A673 (cell line): ENCODE measurements at regions not wholly inside any gene's neighbourhood (a gene's known extent, or its start where the extent isn't known, plus 50 kb on each side); places are given as distances from the start of the nearest gene placed in this dataset.
"Not testable (repeated sequence)": the region's sequence is repeated elsewhere in the genome, so short reads cannot be mapped to it uniquely, and the experiment has no call there.

ENCODE experiments used
- BruUV-seq: library from RNA; stranded (reverse); fragments of 400-500 nt; replicated peaks from 2 replicates; lab custom pipeline; 2021; lab: Mats Ljungman, UMichigan
- CTCF ChIA-PET: fragments of 300-600 bp; sonication (Branson Sonifier 250); formaldehyde crosslinking; loops from one replicate; lab custom pipeline; 2022; ENCODE audit warnings: antibody characterized with exemption; lab: Charles Lee
- POLR2A ChIA-PET: fragments of 300-600 bp; sonication (Branson Sonifier 250); formaldehyde crosslinking; loops from one replicate; lab custom pipeline; 2022; ENCODE audit warnings: antibody characterized with exemption; ENCODE audit not compliant: low non-redundant PET; lab: Charles Lee
- DNase-seq: peaks from one replicate; pipeline ENCODE4 v3.0.0-alpha.2; 2015; ENCODE audit warnings: low spot score
- H3K27ac ChIP-seq: fragments of 200-600 bp; sonication (generic); 2 replicates; pipeline ENCODE4 v1.5.1; 2016; ENCODE audit warnings: mixed run types, low read depth, mild to moderate bottlenecking, mixed read lengths, antibody characterized with exemption, low read length; ENCODE audit not compliant: poor library complexity, severe bottlenecking
- H3K27me3 ChIP-seq: fragments of 200-600 bp; sonication (generic); replicated peaks from 2 replicates; pipeline ENCODE4 v1.6.1; 2017; ENCODE audit warnings: mixed run types, low read depth, mild to moderate bottlenecking, mixed read lengths, antibody characterized with exemption, low read length; ENCODE audit not compliant: insufficient read depth, poor library complexity
- H3K36me3 ChIP-seq: fragments of 200-600 bp; sonication (generic); 2 replicates; pipeline ENCODE4 v1.6.1; 2016; ENCODE audit warnings: mixed run types, mild to moderate bottlenecking, mixed read lengths, antibody characterized with exemption, low read length; ENCODE audit not compliant: insufficient read depth, poor library complexity, severe bottlenecking
- H3K4me1 ChIP-seq: fragments of 200-600 bp; sonication (generic); 2 replicates; pipeline ENCODE4 v1.6.1; 2017; ENCODE audit warnings: mixed run types, mild to moderate bottlenecking, mixed read lengths, antibody characterized with exemption, low read length; ENCODE audit not compliant: insufficient read depth, poor library complexity, severe bottlenecking
- H3K4me3 ChIP-seq: fragments of 200-600 bp; sonication (generic); 2 replicates; pipeline ENCODE4 v1.5.1; 2016; ENCODE audit warnings: low read depth, mixed run types, mild to moderate bottlenecking, mixed read lengths, low read length; ENCODE audit not compliant: poor library complexity, severe bottlenecking
- H3K9me3 ChIP-seq: fragments of 200-600 bp; sonication (generic); 2 replicates; pipeline ENCODE4 v1.6.1; 2016; ENCODE audit warnings: mixed run types, low read depth, mild to moderate bottlenecking, mixed read lengths, antibody characterized with exemption, low read length; ENCODE audit not compliant: poor library complexity, severe bottlenecking
- CTCF ChIP-seq: fragments of 300-800, 200-600 bp; sonication (generic); conservative IDR thresholded peaks from 2 replicates; pipeline ENCODE4 v1.5.1; 2017; ENCODE audit warnings: low read depth, mild to moderate bottlenecking, antibody characterized with exemption, low read length, moderate library complexity, mixed read lengths
- EZH2 ChIP-seq: fragments of 200-600 bp; sonication (generic); IDR thresholded peaks from 2 replicates; pipeline ENCODE4 v1.6.1; 2017; ENCODE audit warnings: borderline replicate concordance, low read depth, mild to moderate bottlenecking, mixed read lengths, antibody characterized with exemption, low read length; ENCODE audit not compliant: poor library complexity, severe bottlenecking
- intact Hi-C: fragments of 100-400 bp; cut with micrococcal nuclease; formaldehyde crosslinking; loops from one replicate; pipeline ENCODE4 v1.10.0; 2022; ENCODE audit not compliant: unreplicated experiment

DNA sequence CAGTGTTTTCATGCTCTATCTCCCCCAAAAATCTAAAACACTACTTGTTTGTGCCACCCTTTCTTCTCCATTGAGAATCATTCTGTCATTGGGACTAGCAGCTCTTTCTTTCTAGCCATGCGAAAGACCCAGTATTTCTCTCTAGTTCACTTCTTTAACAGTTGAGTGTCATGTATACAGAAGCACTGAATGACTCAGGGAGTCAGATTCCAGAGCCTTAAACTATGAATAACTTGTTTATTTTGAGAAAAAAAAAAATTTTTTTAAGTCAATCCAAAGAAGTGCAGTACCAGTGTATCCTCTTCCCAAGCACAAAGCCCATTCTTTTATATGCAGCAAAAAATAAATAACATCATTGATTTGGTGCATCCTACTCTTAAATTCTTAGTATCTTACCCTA is 415.4 kb upstream of the GRAMD2B start:
- intact Hi-C loops = no loop called here
- Histone ChIP-seq H3K4me1 (peaks cover 9% of the 10 kb centered on the region), H3K9me3 (no peaks in the 10 kb centered on the region), H3K4me3 (no peak overlapping the region), H3K36me3 (no peaks in the 10 kb centered on the region), H3K27ac (no peak overlapping the region), H3K27me3 (no peaks in the 10 kb centered on the region)
- ChIA-PET POLR2A (no interaction called here), CTCF (no interaction called here)
- no peak for DNase-seq
- no TSS peak for BruUV-seq
- TF ChIP-seq EZH2 = no peak
- TF ChIP-seq CTCF = no peak

- Histone ChIP-seq H3K4me1 (no peaks in the 10 kb centered on the region), H3K36me3 (no peaks in the 10 kb centered on the region), H3K27me3 (no peaks in the 10 kb centered on the region), H3K9me3 (no peaks in the 10 kb centered on the region), H3K4me3 (no peak overlapping the region), H3K27ac (no peak overlapping the region)
- POLR2A ChIA-PET = no interaction called here
- no peak for DNase-seq
- BruUV-seq = no TSS peak
- CTCF ChIA-PET = no interaction called here
- intact Hi-C loops = no loop called here
- TF ChIP-seq EZH2 (no peak), CTCF (no peak)
Observed at GRCh38 chr5:126009566-126009965, 413.6 kb upstream of the GRAMD2B start.

DNA sequence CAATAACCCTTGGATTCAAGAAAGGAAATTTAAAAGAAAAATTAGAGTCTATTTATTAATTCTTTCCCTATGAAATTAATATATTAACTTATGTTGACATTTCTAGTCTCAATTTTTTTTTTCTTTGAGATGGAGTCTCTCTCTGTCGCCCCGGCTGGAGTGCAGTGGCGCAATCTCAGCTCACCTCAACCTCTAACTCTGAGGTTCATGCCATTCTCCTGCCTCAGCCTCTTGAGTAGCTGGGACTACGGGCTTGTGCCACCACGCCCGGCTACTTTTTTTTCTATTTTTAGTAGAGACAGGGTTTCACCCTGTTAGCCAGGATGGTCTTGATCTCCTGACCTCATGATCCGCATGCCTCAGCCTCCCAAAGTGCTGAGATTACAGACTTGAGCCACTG is 411.7 kb upstream of the GRAMD2B start:
- CTCF ChIA-PET, POLR2A ChIA-PET, H3K4me1 ChIP-seq, H3K4me3 ChIP-seq, H3K9me3 ChIP-seq, H3K27ac ChIP-seq, intact Hi-C loops, DNase-seq, H3K27me3 ChIP-seq, H3K36me3 ChIP-seq, BruUV-seq: not testable (repeated sequence)

DNA sequence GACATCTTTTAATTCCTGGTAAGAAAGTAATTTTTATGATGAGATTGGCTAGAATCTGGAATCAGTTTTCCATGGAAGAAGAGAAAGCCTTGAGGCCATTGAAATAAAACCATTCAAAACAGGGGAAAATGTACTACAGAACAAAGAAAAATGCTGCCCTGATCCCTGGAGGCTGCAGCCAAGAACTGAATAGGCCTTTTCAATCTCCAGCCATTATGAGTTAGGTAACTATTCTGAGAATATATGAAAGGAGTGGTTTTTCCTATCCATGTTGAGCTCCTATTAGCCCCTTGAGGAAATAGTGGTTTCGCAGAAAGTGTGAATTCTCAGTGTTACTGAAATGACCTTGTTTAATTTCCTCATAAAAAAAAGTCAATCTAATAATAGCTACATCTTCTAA is 408.5 kb upstream of the GRAMD2B start:
- no peaks in the 10 kb centered on the region for H3K36me3 ChIP-seq
- no peak overlapping the region for H3K27ac ChIP-seq
- H3K9me3 ChIP-seq = no peaks in the 10 kb centered on the region
- intact Hi-C loops = no loop called here
- H3K4me3 ChIP-seq = no peak overlapping the region
- ChIA-PET POLR2A (no interaction called here), CTCF (no interaction called here)
- no peaks in the 10 kb centered on the region for H3K27me3 ChIP-seq
- no peak for DNase-seq
- BruUV-seq = no TSS peak
- TF ChIP-seq CTCF = no peak
- no peak for TF ChIP-seq EZH2
- H3K4me1 ChIP-seq = no peaks in the 10 kb centered on the region
